HCT116 (cell line): ENCODE measurements at regions not wholly inside any gene's neighbourhood (a gene's known extent, or its start where the extent isn't known, plus 50 kb on each side); places are given as distances from the start of the nearest gene placed in this dataset.

Experiments
- ATF3 ChIP-seq: IDR thresholded peaks from 2 replicates; pipeline ENCODE4 v1.6.1; 2012
- ELF1 ChIP-seq: IDR thresholded peaks from 2 replicates; pipeline ENCODE4 v1.6.1; 2012; ENCODE audit warnings: low read depth, borderline replicate concordance
- EZH2 ChIP-seq: fragments of 200-600 bp; sonication (generic); IDR thresholded peaks from 2 replicates; pipeline ENCODE4 v1.6.1; 2017; ENCODE audit warnings: antibody characterized with exemption, mixed run types
- EZH2phosphoT487 ChIP-seq: fragments of 200-600 bp; IDR thresholded peaks from 2 replicates; pipeline ENCODE4 v1.6.1; 2018; ENCODE audit warnings: antibody characterized with exemption, borderline replicate concordance
- JUND ChIP-seq: IDR thresholded peaks from 2 replicates; pipeline ENCODE4 v1.6.1; 2012
- POLR2A ChIP-seq: IDR thresholded peaks from 2 replicates; pipeline ENCODE4 v1.7.0; 2011; ENCODE audit warnings: borderline replicate concordance; ENCODE audit not compliant: insufficient read depth, insufficient read length; ENCODE audit errors: extremely low read depth
- POLR2AphosphoS5 ChIP-seq: IDR thresholded peaks from 2 replicates; pipeline ENCODE4 v1.6.1; 2011; ENCODE audit warnings: mild to moderate bottlenecking, low read depth, low read length, moderate library complexity
- SIN3A ChIP-seq: IDR thresholded peaks from 2 replicates; pipeline ENCODE4 v1.6.1; 2012; ENCODE audit warnings: low read depth
- SRF ChIP-seq: IDR thresholded peaks from 2 replicates; pipeline ENCODE4 v1.6.1; 2012; ENCODE audit warnings: low read depth
- YY1 ChIP-seq: IDR thresholded peaks from 2 replicates; pipeline ENCODE4 v1.6.1; 2011; ENCODE audit warnings: low read length, low read depth, moderate library complexity, mild to moderate bottlenecking; ENCODE audit not compliant: insufficient replicate concordance; ENCODE audit errors: extremely low read depth
- ZNF274 ChIP-seq: fragments of 200-500 bp; sonication (Bioruptor generic); IDR thresholded peaks from 2 replicates; pipeline ENCODE4 v1.6.1; 2014; ENCODE audit warnings: mild to moderate bottlenecking, low read depth, low read length, inconsistent platforms
- TF ChIP-seq, protein P1 (sequence below), 3 experiments: fragments of 200-600 bp in 1 of 3; sonication (generic) in 1 of 3; IDR thresholded peaks in 2 of 3; conservative IDR thresholded peaks in 1 of 3; 2 replicates each; pipeline ENCODE4 v1.5.1; 2012 to 2017; ENCODE audit warnings: low read depth in 2 of 3, low read length in 2 of 3, antibody characterized with exemption in 1 of 3, borderline replicate concordance in 1 of 3, control low read depth in 1 of 3, mild to moderate bottlenecking in 1 of 3, mixed read lengths in 1 of 3, mixed run types in 1 of 3, moderate library complexity in 1 of 3; ENCODE audit not compliant: insufficient read depth in 1 of 3
- TF ChIP-seq, protein P2 (sequence below): IDR thresholded peaks from 2 replicates; pipeline ENCODE4 v1.6.1; 2012

DNA sequence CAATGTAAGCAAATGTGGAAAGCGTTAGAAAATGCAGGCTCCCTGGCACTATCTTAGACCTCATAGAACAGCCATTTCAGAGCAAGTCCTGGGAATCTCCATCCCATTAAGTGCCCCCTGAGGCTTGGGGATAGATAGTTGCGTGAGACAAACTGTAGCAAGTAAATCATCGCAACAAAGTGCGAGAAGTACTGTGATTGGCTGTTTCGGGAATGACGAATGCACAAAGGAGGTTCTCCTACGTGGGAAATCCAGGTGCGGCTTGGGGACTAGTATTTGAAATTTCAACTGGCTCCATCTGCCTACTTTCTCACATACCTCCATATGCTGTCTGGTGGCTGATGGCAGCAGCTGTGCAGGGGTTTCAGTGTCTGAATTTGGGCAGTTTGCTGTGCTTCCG, 84.5 kb downstream of the PLEKHG1 start:
- no peak for TF ChIP-seq POLR2A
- TF ChIP-seq EZH2, result no peak
- TF ChIP-seq, protein P1, sequence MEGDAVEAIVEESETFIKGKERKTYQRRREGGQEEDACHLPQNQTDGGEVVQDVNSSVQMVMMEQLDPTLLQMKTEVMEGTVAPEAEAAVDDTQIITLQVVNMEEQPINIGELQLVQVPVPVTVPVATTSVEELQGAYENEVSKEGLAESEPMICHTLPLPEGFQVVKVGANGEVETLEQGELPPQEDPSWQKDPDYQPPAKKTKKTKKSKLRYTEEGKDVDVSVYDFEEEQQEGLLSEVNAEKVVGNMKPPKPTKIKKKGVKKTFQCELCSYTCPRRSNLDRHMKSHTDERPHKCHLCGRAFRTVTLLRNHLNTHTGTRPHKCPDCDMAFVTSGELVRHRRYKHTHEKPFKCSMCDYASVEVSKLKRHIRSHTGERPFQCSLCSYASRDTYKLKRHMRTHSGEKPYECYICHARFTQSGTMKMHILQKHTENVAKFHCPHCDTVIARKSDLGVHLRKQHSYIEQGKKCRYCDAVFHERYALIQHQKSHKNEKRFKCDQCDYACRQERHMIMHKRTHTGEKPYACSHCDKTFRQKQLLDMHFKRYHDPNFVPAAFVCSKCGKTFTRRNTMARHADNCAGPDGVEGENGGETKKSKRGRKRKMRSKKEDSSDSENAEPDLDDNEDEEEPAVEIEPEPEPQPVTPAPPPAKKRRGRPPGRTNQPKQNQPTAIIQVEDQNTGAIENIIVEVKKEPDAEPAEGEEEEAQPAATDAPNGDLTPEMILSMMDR (IDR thresholded peaks at IDR 0.05 in 2 of 3, conservative IDR thresholded peaks at IDR 0.05 in 1 of 3; ENCODE audit: borderline replicate concordance in 1 of 3, insufficient read depth in 1 of 3, low read depth in 2 of 3, low read length in 2 of 3), result no peak
- TF ChIP-seq POLR2AphosphoS5, result no peak
- TF ChIP-seq YY1, result no peak
- TF ChIP-seq ZNF274, result no peak
- TF ChIP-seq EZH2phosphoT487, result no peak
- TF ChIP-seq ATF3, result no peak
- no peak for TF ChIP-seq JUND
- no peak for TF ChIP-seq SRF
- TF ChIP-seq ELF1, result no peak
- TF ChIP-seq, protein P2, sequence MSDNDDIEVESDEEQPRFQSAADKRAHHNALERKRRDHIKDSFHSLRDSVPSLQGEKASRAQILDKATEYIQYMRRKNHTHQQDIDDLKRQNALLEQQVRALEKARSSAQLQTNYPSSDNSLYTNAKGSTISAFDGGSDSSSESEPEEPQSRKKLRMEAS, result no peak
- no peak for TF ChIP-seq SIN3A
